ENCODE measurements at regions not wholly inside any gene's neighbourhood (a gene's known extent, or its start where the extent isn't known, plus 50 kb on each side); places are given as distances from the start of the nearest gene placed in this dataset.

DNA sequence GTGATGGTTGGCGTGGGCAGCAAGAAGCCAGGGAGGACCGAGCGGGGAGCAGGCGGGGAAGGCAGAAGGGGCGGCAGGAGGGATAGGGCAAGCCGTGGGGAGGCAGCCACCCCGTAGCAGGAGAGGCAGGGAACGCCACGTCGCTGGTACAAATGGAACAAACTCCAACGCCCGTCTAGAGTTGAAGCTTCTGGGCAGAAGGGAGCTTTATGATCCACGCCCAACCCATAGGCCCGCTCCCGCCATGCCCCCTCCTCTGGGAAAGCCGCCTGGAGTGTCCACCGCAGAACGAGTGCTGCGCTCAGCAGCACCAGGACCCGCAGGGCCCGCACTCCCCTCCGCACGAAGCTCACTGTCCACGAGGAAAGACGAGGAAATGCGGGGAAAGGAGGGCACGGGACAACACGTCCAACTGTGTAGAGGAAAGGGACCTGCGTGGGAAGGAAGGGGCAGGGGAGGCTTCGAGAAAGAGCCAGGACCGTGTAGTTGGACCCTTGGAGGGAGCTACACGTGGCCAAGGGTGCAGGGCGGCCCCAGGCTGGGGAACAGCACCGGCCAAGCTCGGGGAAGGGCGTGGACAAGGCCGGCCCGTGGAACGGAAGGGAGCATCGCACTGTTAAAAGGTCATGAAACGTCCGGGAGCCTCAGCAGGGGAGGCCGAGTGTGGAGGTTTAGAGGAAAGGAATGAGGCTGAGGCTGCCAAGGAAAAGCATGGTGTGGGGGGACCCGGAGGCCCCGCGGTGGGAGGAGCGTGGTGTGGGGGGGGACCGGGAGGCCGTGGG is 204.0 kb downstream of the DLL1 start (continued):
- no peak for TF ChIP-seq RXRA (IDR thresholded peaks at IDR 0.05; ENCODE audit: insufficient read depth, low read depth, low read length)

Data from H1 (cell line).